HCT116 (cell line): ENCODE measurements at regions not wholly inside any gene's neighbourhood (a gene's known extent, or its start where the extent isn't known, plus 50 kb on each side); places are given as distances from the start of the nearest gene placed in this dataset.

Source experiments
- ATAC-seq: fragments of 200-7000 bp; cut with Tn5 transposase; 2 replicates; pipeline ENCODE4 v1.9.1; 2020; ENCODE audit warnings: mild to moderate bottlenecking, moderate library complexity
- BruUV-seq: library from RNA; stranded (reverse); fragments of 400-500 nt; replicated peaks from 2 replicates; lab custom pipeline; 2021; lab: Mats Ljungman, UMichigan
- CTCF ChIA-PET: fragments of 300-600 bp; sonication (Branson Sonifier 250); formaldehyde crosslinking; loops from one replicate; lab custom pipeline; 2021; ENCODE audit warnings: antibody characterized with exemption; lab: Charles Lee
- POLR2A ChIA-PET: fragments of 300-600, 350-600 bp; sonication (Branson Sonifier 250); formaldehyde crosslinking; loops from one replicate; lab custom pipeline; 2021; ENCODE audit warnings: antibody characterized with exemption; lab: Charles Lee
- RAD21 ChIA-PET, 2 experiments: fragments of 300-600 bp; sonication (Branson Sonifier 250); formaldehyde crosslinking; loops; one replicate each; lab custom pipeline; 2023; ENCODE audit warnings: low total read pairs in 2 of 2; ENCODE audit not compliant: uncharacterized antibody in 2 of 2, unreplicated experiment in 2 of 2, low non-redundant PET in 1 of 2; lab: Charles Lee
- DNase-seq: peaks from one replicate; pipeline ENCODE4 v3.0.0-alpha.2; 2010; ENCODE audit warnings: low read depth, low spot score
- H2AFZ ChIP-seq: fragments of 200-600 bp; shearing (Covaris generic), sonication (generic); 2 replicates; pipeline ENCODE4 v1.6.1; 2017; ENCODE audit warnings: low read depth, mixed run types, mixed read lengths, antibody characterized with exemption, low read length; ENCODE audit not compliant: poor library complexity, severe bottlenecking
- H3K27ac ChIP-seq: 2 replicates; pipeline ENCODE4 v1.5.1; 2012; ENCODE audit warnings: low read depth, low read length
- H3K27me3 ChIP-seq: fragments of 200-600 bp; sonication (generic); 2 replicates; pipeline ENCODE4 v1.6.1; 2016; ENCODE audit warnings: mixed run types, low read length, mixed read lengths; ENCODE audit not compliant: insufficient read depth
- H3K36me3 ChIP-seq, 2 experiments: fragments of 200-500 bp in 1 of 2; fragments of 200-600 bp in 1 of 2; sonication (Bioruptor generic) in 1 of 2; sonication (generic) in 1 of 2; 2 replicates each; pipeline versions ENCODE4 v1.5.1 to v1.6.1; 2014 to 2016; ENCODE audit warnings: low read length in 2 of 2, inconsistent platforms in 1 of 2, mixed read lengths in 1 of 2, mixed run types in 1 of 2; ENCODE audit not compliant: insufficient read depth in 2 of 2, control insufficient read depth in 1 of 2
- H3K4me1 ChIP-seq, 2 experiments: fragments of 200-600 bp in 1 of 2; sonication (generic) in 1 of 2; 2 replicates each; pipeline versions ENCODE4 v1.5.1 to v1.6.1; 2012 to 2017; ENCODE audit warnings: low read length in 2 of 2, inconsistent platforms in 1 of 2, mild to moderate bottlenecking in 1 of 2, mixed read lengths in 1 of 2, mixed run types in 1 of 2, moderate library complexity in 1 of 2; ENCODE audit not compliant: insufficient read depth in 2 of 2, control insufficient read depth in 1 of 2
- H3K4me2 ChIP-seq: fragments of 200-600 bp; sonication (generic); 2 replicates; pipeline ENCODE4 v1.6.1; 2017; ENCODE audit warnings: mixed run types, low read length, mixed read lengths
- H3K4me3 ChIP-seq, 2 experiments: fragments of 200-600 bp in 1 of 2; sonication (generic) in 1 of 2; replicated peaks in 1 of 2; 2 replicates each; pipeline ENCODE4 v1.5.1; 2011 to 2016; ENCODE audit warnings: low read length in 2 of 2, control low read depth in 1 of 2, low read depth in 1 of 2, mild to moderate bottlenecking in 1 of 2, mixed read lengths in 1 of 2, mixed run types in 1 of 2
- H3K79me2 ChIP-seq: fragments of 200-600 bp; sonication (generic); 2 replicates; pipeline ENCODE4 v1.6.1; 2017; ENCODE audit warnings: mild to moderate bottlenecking, mixed run types, low read length, moderate library complexity, mixed read lengths; ENCODE audit not compliant: insufficient read depth
- H3K9ac ChIP-seq: fragments of 200-600 bp; sonication (generic); 2 replicates; pipeline ENCODE4 v1.6.1; 2016; ENCODE audit warnings: low read length, mixed read lengths
- H3K9me2 ChIP-seq: fragments of 200-600 bp; sonication (generic), shearing (Covaris generic); 2 replicates; pipeline ENCODE4 v1.6.1; 2017; ENCODE audit warnings: mixed run types, mild to moderate bottlenecking, moderate library complexity; ENCODE audit not compliant: insufficient read depth
- H3K9me3 ChIP-seq, 2 experiments: fragments of 200-500 bp in 1 of 2; fragments of 200-600 bp in 1 of 2; sonication (Bioruptor generic) in 1 of 2; sonication (generic) in 1 of 2; 2 replicates each; pipeline ENCODE4 v1.6.1; 2014 to 2017; ENCODE audit warnings: low read length in 2 of 2, mixed read lengths in 2 of 2, inconsistent platforms in 1 of 2, low read depth in 1 of 2, mild to moderate bottlenecking in 1 of 2, mixed run types in 1 of 2, moderate library complexity in 1 of 2; ENCODE audit not compliant: control insufficient read depth in 1 of 2, insufficient read depth in 1 of 2
- H4K20me1 ChIP-seq: fragments of 200-600 bp; sonication (generic), shearing (Covaris generic); 2 replicates; pipeline ENCODE4 v1.6.1; 2017; ENCODE audit warnings: mixed run types, mild to moderate bottlenecking, moderate library complexity; ENCODE audit not compliant: insufficient read depth
- CEBPB ChIP-seq: IDR thresholded peaks from 2 replicates; pipeline ENCODE4 v1.6.1; 2012; ENCODE audit warnings: low read depth
- EGR1 ChIP-seq: IDR thresholded peaks from 2 replicates; pipeline ENCODE4 v1.6.1; 2012; ENCODE audit warnings: low read depth
- ELF1 ChIP-seq: IDR thresholded peaks from 2 replicates; pipeline ENCODE4 v1.6.1; 2012; ENCODE audit warnings: low read depth, borderline replicate concordance
- EZH2 ChIP-seq: fragments of 200-600 bp; sonication (generic); IDR thresholded peaks from 2 replicates; pipeline ENCODE4 v1.6.1; 2017; ENCODE audit warnings: antibody characterized with exemption, mixed run types
- FOSL1 ChIP-seq: IDR thresholded peaks from 2 replicates; pipeline ENCODE4 v1.6.1; 2012; ENCODE audit warnings: low read depth
- JUND ChIP-seq: IDR thresholded peaks from 2 replicates; pipeline ENCODE4 v1.6.1; 2012
- POLR2A ChIP-seq: IDR thresholded peaks from 2 replicates; pipeline ENCODE4 v1.7.0; 2011; ENCODE audit warnings: borderline replicate concordance; ENCODE audit not compliant: insufficient read depth, insufficient read length; ENCODE audit errors: extremely low read depth
- POLR2AphosphoS5 ChIP-seq: IDR thresholded peaks from 2 replicates; pipeline ENCODE4 v1.6.1; 2011; ENCODE audit warnings: mild to moderate bottlenecking, low read depth, low read length, moderate library complexity
- RAD21 ChIP-seq: IDR thresholded peaks from 2 replicates; pipeline ENCODE4 v1.6.1; 2012; ENCODE audit warnings: low read depth, mild to moderate bottlenecking
- REST ChIP-seq: IDR thresholded peaks from 2 replicates; pipeline ENCODE4 v1.6.1; 2012; ENCODE audit warnings: low read depth
- SIN3A ChIP-seq: IDR thresholded peaks from 2 replicates; pipeline ENCODE4 v1.6.1; 2012; ENCODE audit warnings: low read depth
- SP1 ChIP-seq: IDR thresholded peaks from 2 replicates; pipeline ENCODE4 v1.6.1; 2012; ENCODE audit warnings: low read depth
- SRF ChIP-seq: IDR thresholded peaks from 2 replicates; pipeline ENCODE4 v1.6.1; 2012; ENCODE audit warnings: low read depth
- TCF7L2 ChIP-seq: IDR thresholded peaks from 2 replicates; pipeline ENCODE4 v1.7.0; 2011; ENCODE audit warnings: borderline replicate concordance, inconsistent platforms; ENCODE audit not compliant: insufficient read depth, insufficient read length; ENCODE audit errors: extremely low read depth
- ZBTB33 ChIP-seq: IDR thresholded peaks from 2 replicates; pipeline ENCODE4 v1.6.1; 2011; ENCODE audit warnings: mild to moderate bottlenecking, low read length, moderate library complexity; ENCODE audit not compliant: insufficient replicate concordance; ENCODE audit errors: extremely low read depth
- ZFX ChIP-seq: fragments of 450-650 bp; IDR thresholded peaks from 2 replicates; pipeline ENCODE4 v1.6.1; 2017
- ZNF274 ChIP-seq: fragments of 200-500 bp; sonication (Bioruptor generic); IDR thresholded peaks from 2 replicates; pipeline ENCODE4 v1.6.1; 2014; ENCODE audit warnings: mild to moderate bottlenecking, low read depth, low read length, inconsistent platforms
- intact Hi-C: fragments of 100-400 bp; cut with micrococcal nuclease; formaldehyde crosslinking; loops from 2 replicates; pipeline ENCODE4 v1.10.0; 2022

GRCh38 chrX:716136-716535, 85.5 kb downstream of the SHOX start:
- intact Hi-C loops, result no loop called here
- H3K9me3 ChIP-seq, result peaks cover 0 to 4% of the 10 kb centered on the region in 2 experiments; a peak in 1 of 4 replicates
- H3K9me2 ChIP-seq, result no peaks in the 10 kb centered on the region
- no peaks in the 10 kb centered on the region for H3K36me3 ChIP-seq
- TF ChIP-seq TCF7L2 (no peak), POLR2A (no peak), ZFX (no peak), FOSL1 (no peak), RAD21 (no peak), POLR2AphosphoS5 (no peak)
- CTCF ChIA-PET, result no interaction called here
- no peak overlapping the region for H3K4me3 ChIP-seq
- no peak for ATAC-seq
- no peak overlapping the region for H3K27ac ChIP-seq
- no peaks in the 10 kb centered on the region for H3K4me1 ChIP-seq
- RAD21 ChIA-PET, result no interaction called here
- H2AFZ ChIP-seq, result no peak overlapping the region
- DNase-seq, result no peak
- BruUV-seq, result no TSS peak
- no peaks in the 10 kb centered on the region for H3K27me3 ChIP-seq
- H3K9ac ChIP-seq, result no peak overlapping the region
- no peaks in the 10 kb centered on the region for H3K79me2 ChIP-seq
- H3K4me2 ChIP-seq, result no peak overlapping the region
- POLR2A ChIA-PET, result no interaction called here
- no peaks in the 10 kb centered on the region for H4K20me1 ChIP-seq

GRCh38 chrX:714131-714530, 83.5 kb downstream of the SHOX start:
- Histone ChIP-seq H3K79me2 (no peaks in the 10 kb centered on the region), H3K9ac (no peak overlapping the region), H3K9me2 (no peaks in the 10 kb centered on the region), H3K27ac (no peak overlapping the region), H3K36me3 (no peaks in the 10 kb centered on the region), H3K4me1 (no peaks in the 10 kb centered on the region), H3K4me2 (no peak overlapping the region), H3K4me3 (no peak overlapping the region), H3K9me3 (peaks cover 0 to 4% of the 10 kb centered on the region in 2 experiments; a peak in 1 of 4 replicates), H4K20me1 (no peaks in the 10 kb centered on the region), H2AFZ (no peak overlapping the region), H3K27me3 (no peaks in the 10 kb centered on the region)
- ATAC-seq, result no peak
- RAD21 ChIA-PET, result no interaction called here
- TF ChIP-seq ZBTB33 (no peak), EZH2 (no peak), SP1 (no peak), CEBPB (no peak), POLR2AphosphoS5 (no peak), FOSL1 (no peak), ZFX (no peak), SIN3A (no peak), RAD21 (no peak), ZNF274 (no peak), REST (no peak), JUND (no peak), POLR2A (no peak), SRF (no peak), EGR1 (no peak), ELF1 (no peak)
- no peak for DNase-seq
- CTCF ChIA-PET, result no interaction called here
- no TSS peak for BruUV-seq
- POLR2A ChIA-PET, result no interaction called here
- intact Hi-C loops, result no loop called here
